ENCODE measurements at regions not wholly inside any gene's neighbourhood (a gene's known extent, or its start where the extent isn't known, plus 50 kb on each side); places are given as distances from the start of the nearest gene placed in this dataset.

DNA sequence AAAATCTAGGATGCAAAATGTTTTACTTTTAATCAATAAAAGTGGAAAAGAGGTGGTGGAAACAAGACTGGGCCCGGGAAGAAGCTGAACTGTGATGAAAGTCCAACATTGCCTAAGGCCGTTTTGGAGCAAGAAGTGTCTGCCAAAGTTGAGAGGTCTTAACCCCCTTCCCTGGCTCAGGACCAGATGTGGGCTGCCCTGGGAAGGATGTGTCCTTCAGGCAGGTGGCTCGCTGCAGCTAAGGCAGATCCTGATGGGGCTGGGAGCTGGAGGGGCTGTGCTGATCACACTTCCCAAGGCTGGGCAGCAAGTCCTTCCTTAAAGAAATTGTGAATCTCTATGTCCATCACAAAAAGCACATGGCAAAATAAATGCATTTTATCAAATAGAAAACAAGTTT, 581.6 kb downstream of the GALC start:
- no peaks in the 10 kb centered on the region for H3K36me3 ChIP-seq
- no peaks in the 10 kb centered on the region for H3K4me1 ChIP-seq
- FAIRE-seq (no peak), ATAC-seq (no peak), DNase-seq (no peak)
- 41 to 55% methylated on average over 3 of the region's 3 CpGs for WGBS, 2 donors
- TF ChIP-seq, protein P1, sequence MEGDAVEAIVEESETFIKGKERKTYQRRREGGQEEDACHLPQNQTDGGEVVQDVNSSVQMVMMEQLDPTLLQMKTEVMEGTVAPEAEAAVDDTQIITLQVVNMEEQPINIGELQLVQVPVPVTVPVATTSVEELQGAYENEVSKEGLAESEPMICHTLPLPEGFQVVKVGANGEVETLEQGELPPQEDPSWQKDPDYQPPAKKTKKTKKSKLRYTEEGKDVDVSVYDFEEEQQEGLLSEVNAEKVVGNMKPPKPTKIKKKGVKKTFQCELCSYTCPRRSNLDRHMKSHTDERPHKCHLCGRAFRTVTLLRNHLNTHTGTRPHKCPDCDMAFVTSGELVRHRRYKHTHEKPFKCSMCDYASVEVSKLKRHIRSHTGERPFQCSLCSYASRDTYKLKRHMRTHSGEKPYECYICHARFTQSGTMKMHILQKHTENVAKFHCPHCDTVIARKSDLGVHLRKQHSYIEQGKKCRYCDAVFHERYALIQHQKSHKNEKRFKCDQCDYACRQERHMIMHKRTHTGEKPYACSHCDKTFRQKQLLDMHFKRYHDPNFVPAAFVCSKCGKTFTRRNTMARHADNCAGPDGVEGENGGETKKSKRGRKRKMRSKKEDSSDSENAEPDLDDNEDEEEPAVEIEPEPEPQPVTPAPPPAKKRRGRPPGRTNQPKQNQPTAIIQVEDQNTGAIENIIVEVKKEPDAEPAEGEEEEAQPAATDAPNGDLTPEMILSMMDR (IDR thresholded peaks at IDR 0.05), result no peak
- H3K9me3 ChIP-seq, result no peaks in the 10 kb centered on the region
- no peak overlapping the region for H3K4me3 ChIP-seq
- no peak overlapping the region for H3K27ac ChIP-seq
- intact Hi-C loops (cut with DNase I), result no loop called here
- H3K27me3 ChIP-seq, result no peaks in the 10 kb centered on the region

DNA sequence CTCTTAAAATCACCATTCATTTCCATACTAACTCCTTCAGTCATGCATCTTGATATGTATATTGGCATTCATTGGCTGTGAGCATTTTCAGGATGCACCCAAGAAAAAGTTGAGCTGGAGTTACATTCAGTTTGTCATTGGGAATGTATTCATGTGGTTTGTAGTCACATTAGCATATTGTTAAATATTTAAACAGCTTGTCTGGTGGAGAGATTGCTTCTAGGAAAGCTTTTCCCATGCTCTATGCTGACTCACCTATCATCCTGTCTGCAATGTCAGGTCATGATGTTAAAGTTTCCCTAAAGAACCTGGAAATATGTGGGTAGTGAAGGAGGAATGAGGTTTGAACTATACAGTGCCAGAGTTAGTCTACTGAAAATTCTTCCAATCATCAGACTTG, 583.6 kb downstream of the GALC start:
- Histone ChIP-seq H3K36me3 (no peaks in the 10 kb centered on the region), H3K4me3 (no peak overlapping the region), H3K4me1 (no peaks in the 10 kb centered on the region), H3K27ac (no peak overlapping the region), H3K27me3 (no peaks in the 10 kb centered on the region), H3K9me3 (no peaks in the 10 kb centered on the region)
- FAIRE-seq (no peak), DNase-seq (no peak), ATAC-seq (no peak)
- intact Hi-C loops (cut with DNase I), result no loop called here
- TF ChIP-seq, protein P1 (IDR thresholded peaks at IDR 0.05), result no peak

DNA sequence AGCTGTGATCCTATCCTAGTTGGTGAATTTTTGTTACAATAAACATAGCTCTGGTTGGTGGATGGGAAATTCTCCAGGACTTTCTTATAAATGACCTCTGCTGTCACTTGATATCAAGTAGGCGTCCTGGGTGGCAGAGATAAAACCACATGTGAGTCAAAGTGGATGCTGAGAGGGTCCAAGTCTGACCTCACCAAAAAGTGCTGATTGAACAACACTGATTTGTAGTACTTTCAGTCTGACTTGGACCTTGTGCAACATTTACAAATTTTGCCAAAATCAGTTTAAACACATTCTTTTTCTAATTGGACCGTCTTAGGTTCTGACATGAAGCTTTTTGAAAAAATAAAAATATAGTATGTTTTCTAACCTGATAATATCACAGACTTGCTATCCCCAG, 585.6 kb downstream of the GALC start:
- Histone ChIP-seq H3K36me3 (no peaks in the 10 kb centered on the region), H3K27ac (no peak overlapping the region), H3K4me3 (no peak overlapping the region), H3K4me1 (no peaks in the 10 kb centered on the region), H3K9me3 (no peaks in the 10 kb centered on the region), H3K27me3 (no peaks in the 10 kb centered on the region)
- DNase-seq (no peak), ATAC-seq (peak in 1 of 4 donors; percentile 46), FAIRE-seq (no peak)
- TF ChIP-seq, protein P1 (IDR thresholded peaks at IDR 0.05), result no peak
- 52 to 58% methylated on average over 2 of the region's 2 CpGs for WGBS, 2 donors
- intact Hi-C loops (cut with DNase I), result no loop called here

DNA sequence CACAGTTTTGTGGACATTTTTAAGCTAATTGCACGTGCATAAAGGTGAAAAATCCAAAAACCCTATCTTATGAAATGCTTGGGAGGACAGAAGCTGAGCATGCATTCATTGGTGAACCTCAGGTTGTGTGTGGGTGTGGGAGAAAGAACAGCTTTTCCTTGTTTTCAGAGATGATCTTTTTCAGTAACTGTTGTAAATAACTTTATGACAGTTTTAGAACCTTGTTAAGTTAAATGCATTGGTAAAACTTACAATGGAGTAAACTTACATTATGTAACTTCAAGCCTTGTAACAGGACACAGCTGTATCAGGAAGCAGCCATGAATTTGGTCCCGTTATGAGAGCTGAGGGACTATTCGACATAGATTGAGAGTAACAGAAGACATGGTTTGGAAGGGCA, 587.4 kb downstream of the GALC start:
- H3K4me1 ChIP-seq, result no peaks in the 10 kb centered on the region

DNA sequence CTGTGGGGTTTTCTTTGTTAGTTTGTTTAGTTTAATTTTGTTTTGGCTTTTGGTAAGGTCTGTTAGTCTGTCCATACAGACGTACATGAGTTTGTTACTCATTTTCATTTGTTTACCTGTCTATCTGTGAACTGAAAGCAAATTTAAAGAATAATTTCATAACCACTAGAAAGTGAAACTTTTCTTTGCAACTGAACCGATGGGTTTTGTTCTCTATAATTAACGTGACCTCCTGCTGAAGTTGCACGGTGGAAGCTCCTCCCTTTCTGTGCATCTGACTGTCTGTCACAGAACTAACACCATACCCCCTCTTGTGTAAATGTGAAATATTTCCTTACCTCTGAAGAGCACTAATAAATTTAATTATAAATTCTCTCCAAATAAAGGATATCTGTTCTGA, 595.5 kb downstream of the GALC start:
- H3K27ac ChIP-seq, result no peak overlapping the region
- no peaks in the 10 kb centered on the region for H3K4me1 ChIP-seq
- H3K9me3 ChIP-seq, result no peaks in the 10 kb centered on the region
- WGBS, 2 donors, result 68 to 75% methylated on average over 4 of the region's 4 CpGs
- no peak for ATAC-seq
- intact Hi-C loops (cut with DNase I), result no loop called here
- H3K27me3 ChIP-seq, result no peaks in the 10 kb centered on the region
- no peak for FAIRE-seq
- no peak overlapping the region for H3K4me3 ChIP-seq
- TF ChIP-seq, protein P1 (IDR thresholded peaks at IDR 0.05), result no peak
- no peaks in the 10 kb centered on the region for H3K36me3 ChIP-seq
- no peak for DNase-seq

More for the DNA sequence above, 587.4 kb downstream of the GALC start:
- TF ChIP-seq, protein P1 (IDR thresholded peaks at IDR 0.05), result no peak
- no peak for ATAC-seq
- no peak for DNase-seq
- Histone ChIP-seq H3K4me3 (no peak overlapping the region), H3K27ac (no peak overlapping the region), H3K27me3 (no peaks in the 10 kb centered on the region), H3K36me3 (no peaks in the 10 kb centered on the region), H3K9me3 (no peaks in the 10 kb centered on the region)
- intact Hi-C loops (cut with DNase I), result no loop called here
- 38 to 47% methylated on average over 3 of the region's 3 CpGs for WGBS, 2 donors
- FAIRE-seq, result no peak
